ENCODE measurements at regions not wholly inside any gene's neighbourhood (a gene's known extent, or its start where the extent isn't known, plus 50 kb on each side); places are given as distances from the start of the nearest gene placed in this dataset.
"Not testable (repeated sequence)": the region's sequence is repeated elsewhere in the genome, so short reads cannot be mapped to it uniquely, and the experiment has no call there.

DNA sequence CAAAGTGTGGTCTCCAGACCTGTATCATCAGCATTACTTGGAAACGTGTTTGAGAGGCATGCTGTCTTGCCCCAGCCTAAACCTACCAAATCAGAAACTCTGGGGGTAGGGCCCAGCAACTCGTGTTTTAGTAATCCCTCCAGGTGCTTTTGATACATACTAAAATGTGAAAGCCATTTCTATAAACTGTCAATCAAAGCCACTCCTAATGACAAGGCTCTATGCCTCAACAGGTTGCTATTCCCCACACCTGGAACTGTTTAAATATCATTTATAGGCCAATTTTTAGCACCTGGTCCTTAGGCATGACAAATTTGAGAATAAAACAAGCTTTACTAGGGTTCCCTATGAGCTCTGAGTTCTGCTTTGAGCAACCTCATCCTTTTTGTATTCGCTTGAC is 158.7 kb upstream of the NR5A2 start:
- DNase-seq, result no peak

DNA sequence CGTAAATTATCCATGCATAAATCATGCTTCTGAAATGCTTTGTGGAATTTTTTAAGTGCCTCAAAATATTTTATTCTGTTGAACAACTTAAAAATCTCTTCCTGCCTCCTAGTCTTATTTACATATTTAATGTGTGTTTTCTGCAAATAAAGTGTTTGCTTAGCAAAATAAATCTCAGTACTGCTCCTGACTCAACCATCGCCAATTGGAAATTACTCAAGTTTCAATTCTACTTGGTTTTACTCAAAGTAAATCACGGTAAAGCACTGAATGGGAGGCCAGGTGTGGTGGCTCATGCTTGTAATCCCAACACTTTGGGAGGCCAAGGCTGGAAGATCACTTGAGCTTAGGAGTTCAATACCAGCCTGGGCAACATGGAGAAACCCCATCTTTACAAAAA is 152.2 kb upstream of the NR5A2 start:
- no peak for DNase-seq

DNA sequence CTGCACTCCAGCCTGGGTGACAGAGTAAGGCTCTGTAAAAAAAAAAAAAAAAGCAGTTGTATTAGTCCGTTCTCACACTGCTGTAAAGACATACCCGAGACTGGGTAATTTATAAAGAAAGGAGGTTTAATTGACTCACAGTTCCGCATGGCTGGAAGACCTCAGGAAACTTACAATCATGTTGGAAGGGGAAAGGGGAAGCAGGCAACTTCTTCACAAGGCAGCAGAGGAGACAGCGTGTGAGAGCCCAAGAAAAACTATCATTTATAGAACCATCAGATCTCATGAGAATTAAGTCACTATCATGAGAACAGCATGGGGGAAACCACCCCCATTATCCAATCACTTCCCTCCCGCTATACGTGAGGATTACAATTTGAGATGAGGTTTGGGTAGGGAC is 151.7 kb upstream of the NR5A2 start:
- DNase-seq, result no peak

DNA sequence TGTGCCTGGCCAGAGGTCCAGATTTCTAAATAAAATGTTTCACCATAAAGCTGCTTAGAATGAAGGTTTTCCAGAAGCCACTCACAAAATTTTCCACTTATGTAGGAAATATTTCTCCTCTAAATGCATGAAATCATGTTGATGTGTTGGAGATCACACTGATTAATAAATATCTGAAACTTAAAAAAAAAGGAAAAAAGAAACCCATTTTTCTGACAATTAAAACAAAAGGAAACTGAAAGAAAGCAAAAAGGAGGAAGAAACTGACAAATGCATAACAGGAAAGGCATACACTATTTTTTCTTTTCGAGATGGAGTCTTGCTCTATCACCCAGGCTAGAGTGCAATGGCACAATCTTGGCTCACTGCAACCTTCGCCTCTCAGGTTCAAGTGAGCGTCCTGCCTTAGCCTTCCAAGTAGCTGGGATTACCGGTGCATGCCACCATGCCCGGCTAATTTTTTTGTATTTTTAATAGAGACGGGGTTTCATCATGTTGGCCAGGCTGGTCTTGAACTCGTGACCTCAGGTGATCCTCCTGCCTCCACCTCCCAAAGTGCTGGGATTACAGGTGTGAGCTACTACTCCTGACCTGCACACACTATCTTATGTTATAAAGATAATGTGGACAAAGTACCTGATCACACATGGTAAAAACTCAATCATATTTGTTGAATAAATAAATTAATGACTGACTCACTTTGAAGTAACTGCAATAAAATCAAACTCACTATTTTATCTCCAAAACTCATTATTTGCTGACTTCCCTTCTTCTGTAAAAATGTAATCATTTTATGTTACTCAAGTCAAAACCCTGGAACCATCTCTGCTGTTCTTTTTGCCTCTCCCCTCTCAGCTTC is 149.8 kb upstream of the NR5A2 start:
- no peak for DNase-seq

DNA sequence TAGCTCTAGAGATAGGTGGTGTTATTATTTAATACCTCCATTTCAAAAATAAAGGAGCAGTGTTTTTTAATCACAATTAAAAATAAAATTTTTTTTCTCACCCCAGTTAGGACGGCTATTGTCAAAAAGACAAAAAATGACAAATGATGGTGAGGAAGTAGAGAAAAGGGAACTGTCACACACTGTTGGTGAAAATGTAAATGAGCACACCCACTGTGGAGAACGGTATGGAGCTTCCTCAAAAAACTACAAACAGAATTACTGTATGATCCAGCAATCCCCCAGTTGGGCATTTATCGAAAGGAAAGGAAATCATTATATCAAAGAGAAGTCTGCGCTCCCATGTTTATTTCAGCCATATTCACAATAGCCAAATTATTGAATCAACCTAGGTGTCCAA is 148.7 kb upstream of the NR5A2 start:
- DNase-seq, result no peak

DNA sequence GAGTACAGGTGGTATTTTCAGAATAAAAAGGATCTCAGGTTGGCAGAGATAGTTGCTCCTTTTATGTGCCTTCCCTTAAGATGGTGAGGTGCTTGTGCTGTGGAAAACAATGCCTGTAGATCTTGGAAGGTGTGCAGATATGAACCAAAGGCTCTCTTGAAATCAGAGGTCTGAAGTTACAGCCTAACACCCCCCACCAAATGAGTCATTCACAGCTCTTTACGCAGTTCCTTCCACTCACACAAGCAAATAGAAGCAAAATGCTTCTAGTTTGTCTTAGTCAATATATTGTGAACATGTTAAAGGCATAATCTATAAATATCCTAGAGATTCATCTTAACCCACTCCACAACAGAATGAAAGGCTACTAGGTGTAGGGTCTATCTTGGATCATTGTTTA is 128.9 kb upstream of the NR5A2 start:
- no peak for DNase-seq

DNA sequence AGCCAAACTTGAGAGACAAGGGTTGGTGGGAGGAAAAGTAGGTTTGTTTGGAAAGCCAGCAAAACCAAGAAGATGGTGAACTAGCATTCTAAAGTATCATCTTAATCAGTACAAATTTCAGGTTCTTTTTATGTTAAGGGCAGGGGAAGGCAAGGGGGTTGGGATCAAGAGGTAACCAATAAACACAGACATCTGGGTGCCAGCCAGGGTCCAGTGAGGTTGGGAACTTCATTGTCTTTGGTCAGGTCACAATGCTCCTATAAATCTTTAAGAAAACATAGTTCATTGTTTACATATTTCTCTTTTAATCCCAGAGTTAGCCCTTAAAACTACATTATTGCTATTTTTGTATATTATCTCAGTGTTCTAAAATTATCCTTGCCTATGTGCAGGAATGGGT is 126.2 kb upstream of the NR5A2 start:
- DNase-seq, result no peak

DNA sequence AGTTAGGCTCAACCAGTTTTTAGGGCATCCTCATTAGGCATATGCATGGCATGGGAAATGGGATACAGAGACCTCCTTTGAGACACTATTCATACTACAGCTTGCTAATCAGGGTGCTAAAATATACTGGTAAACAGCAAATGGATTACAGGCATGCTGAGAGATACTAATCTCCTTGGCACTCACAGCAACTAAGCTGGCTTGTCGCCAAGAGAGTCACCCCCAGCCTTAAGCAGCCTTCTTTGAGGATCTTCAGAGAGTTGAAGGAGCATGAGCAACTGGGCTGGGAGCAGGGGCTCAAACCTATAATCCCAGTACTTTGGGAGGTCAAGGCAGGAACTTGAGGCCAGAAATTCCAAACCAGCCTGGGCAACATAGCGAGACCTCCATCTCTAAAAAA is 120.1 kb upstream of the NR5A2 start:
- no peak for DNase-seq

GRCh38 chr1:199909137-199909536 is 118.4 kb upstream of the NR5A2 start:
- DNase-seq, result no peak

DNA sequence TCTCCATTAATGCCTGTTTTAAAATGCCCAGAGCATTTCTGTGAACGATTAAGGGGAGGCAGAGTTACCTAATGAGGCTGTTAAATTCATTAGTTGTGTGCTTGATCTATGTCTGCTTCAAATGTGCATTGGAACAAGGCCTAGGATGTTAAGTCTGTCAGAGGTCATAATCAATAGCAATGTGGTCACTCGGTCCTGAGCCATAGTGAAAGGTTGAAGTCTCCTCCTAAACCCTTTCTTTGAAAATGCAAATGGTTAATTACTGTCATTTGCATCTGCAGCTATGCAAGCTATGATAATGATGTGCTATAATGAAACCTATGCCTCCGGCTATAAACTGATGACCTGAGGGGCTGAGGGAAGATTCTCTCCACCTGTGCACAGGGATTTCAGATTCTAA is 114.2 kb upstream of the NR5A2 start:
- no peak for DNase-seq

DNA sequence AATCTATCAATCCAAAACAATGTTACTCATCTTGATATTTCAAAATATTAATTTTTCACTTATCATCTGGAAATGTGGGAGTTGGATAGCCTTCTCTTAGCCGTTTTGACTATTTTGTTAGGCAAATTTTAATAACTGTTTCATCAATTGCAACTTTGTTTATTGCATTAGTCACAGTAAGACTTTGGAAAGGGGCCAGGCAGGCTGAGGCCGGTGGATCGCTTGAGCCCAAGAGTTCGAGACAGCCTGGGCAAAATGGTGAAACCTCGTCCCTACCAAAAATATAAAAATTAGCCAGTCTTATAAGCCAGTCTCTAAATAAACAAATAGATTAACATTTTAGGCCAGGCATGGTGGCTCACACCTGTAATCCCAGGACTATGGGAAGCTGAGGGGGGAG is 113.0 kb upstream of the NR5A2 start:
- no peak for DNase-seq

DNA sequence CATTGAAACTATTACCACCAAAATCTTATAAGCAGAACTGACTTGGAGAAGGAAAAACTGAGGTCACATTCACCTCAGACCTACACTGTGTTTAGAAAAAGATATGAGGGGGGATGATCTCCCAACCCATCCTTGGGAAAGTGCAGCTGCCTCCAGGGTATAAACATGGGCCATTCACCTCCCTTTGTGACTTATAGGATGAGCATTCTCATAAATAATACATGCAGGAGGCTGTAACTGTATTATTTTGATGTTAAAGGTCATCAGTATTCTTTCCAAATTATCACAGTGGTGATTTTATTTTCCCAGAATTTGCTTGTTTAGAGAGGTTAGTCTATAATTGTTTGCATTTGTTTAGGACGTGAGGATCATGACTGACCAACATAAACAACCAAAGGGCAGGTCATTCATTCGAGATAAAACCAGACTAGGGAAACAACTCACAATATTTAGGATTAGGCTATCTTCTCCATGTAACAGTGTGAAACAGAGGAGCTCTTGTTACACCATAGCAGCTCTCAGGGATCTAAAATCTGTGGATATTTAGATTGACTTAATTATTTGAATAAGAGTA is 109.2 kb upstream of the NR5A2 start:
- no peak for DNase-seq

DNA sequence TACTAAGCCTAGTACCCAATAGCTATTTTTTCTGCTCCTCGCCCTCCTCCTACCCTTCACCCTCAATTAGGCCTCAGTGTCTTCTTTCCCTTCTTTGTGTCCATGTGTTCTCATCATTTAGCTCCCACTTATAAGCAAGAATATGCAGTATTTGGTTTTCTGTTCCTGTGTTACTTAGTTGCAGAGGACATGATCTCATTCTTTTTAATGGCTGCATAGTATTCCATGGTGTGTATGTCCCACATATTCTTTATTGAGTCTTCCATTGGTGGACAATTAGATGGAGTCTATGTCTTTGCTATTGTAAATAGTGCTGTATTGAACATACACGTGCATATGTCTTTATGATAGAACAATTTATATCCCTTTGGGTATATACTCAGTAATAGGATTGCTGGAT is 106.9 kb upstream of the NR5A2 start:
- DNase-seq, result no peak

DNA sequence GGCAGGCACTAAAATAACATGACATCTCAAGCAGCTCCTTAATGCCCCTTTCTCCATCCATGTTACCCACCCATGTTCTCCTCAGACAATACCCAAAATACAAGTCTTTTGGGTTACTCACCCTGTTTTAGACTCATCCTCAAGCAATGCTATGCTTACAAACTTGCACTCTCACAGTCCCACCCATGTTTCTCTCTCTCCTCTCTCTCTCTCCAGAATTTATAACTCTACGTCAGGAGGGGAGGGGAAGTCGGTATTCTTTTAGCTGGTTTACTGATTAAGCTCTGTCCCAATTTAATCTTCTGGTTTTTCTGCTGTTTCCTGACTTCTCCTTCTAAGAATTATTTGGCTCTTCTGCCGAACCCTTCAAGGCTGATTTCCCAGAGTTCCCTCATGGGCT is 98.0 kb upstream of the NR5A2 start:
- no peak for DNase-seq

DNA sequence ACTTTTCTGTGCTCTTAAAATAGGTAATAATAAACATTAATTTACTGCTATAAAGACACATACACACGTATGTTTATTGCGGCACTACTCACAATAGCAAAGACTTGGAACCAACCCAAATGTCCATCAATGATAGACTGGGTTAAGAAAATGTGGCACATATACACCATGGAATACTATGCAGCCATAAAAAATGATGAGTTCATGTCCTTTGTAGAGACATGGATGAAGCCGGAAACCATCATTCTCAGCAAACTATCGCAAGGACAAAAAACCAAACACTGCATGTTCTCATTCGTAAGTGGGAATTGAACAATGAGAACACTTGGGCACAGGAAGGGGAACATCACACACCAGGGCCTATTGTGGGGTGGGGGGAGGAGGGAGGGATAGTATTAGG is 97.4 kb upstream of the NR5A2 start:
- DNase-seq, result not testable (repeated sequence)

GRCh38 chr1:199931666-199932377 is 95.7 kb upstream of the NR5A2 start:
- no peak for DNase-seq

DNA sequence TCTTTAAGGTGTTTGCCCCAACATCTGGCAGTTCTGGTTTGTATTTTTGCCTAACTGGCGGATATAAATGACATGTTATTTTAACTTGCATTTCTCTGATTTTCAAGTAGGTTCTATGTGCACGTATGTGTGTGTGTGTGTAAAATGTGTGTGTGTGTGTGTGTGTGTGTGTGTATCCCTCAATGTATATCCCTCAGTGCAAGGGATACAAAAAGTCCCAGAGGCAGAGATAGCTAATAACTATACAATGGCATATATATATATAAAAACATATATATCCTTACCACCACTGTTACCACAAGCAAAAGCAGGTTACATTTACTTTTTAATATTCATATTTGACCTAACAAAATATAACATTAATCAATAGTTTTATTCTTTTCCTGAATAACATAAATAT is 95.0 kb upstream of the NR5A2 start:
- DNase-seq, result no peak

- no peak for DNase-seq
These were observed 91.1 kb upstream of the NR5A2 start for GRCh38 chr1:199936441-199936840.

GRCh38 chr1:199937161-199937560 is 90.3 kb upstream of the NR5A2 start:
- DNase-seq, result no peak

GRCh38 chr1:199937661-199938060 is 89.8 kb upstream of the NR5A2 start:
- DNase-seq, result no peak

DNA sequence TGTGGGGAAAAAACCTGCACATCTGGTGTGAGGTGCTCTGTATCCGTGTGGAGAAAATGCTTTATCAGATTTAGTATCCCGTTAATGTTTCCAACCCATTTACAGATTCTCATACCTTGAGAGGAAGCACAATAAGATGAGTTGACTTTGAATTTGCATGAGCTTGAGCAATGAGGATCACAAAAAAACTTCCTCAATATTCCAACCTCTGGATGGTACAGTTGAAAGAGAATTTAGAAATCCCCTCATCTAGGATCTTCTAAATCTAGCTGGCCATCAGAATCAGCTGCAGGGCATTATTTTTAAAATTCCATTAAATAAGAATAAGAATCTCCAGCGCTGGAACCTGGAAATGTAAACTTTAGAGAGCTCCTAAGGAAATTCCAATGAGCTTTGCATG is 82.5 kb upstream of the NR5A2 start:
- DNase-seq, result no peak

- DNase-seq, result no peak
These were observed 81.9 kb upstream of the NR5A2 start for GRCh38 chr1:199945591-199945990.

All from nucleus accumbens (tissue), 56 donors.